Fibroblast of lung (primary cell): ENCODE measurements at regions not wholly inside any gene's neighbourhood (a gene's known extent, or its start where the extent isn't known, plus 50 kb on each side); places are given as distances from the start of the nearest gene placed in this dataset.
A peak's percentile ranks its signal among the peaks of the same experiment; 100 is the strongest.

Experiments
- DNase-seq, 2 donors: peaks; one replicate each; pipeline versions ENCODE4 v3.0.0 to v3.0.0-alpha.2; 2010; ENCODE audit warnings: low read depth in 2 of 2
- H2AFZ ChIP-seq: 2 replicates; pipeline ENCODE4 v1.5.1; 2012; ENCODE audit warnings: low read length, control low read depth, inconsistent platforms
- H3K27ac ChIP-seq: 2 replicates; pipeline ENCODE4 v1.5.1; 2011; ENCODE audit warnings: low read length, control low read depth; ENCODE audit not compliant: insufficient read depth
- H3K27me3 ChIP-seq: 2 replicates; pipeline ENCODE4 v1.5.1; 2011; ENCODE audit warnings: mild to moderate bottlenecking, low read length; ENCODE audit not compliant: control insufficient read depth, insufficient read depth
- H3K36me3 ChIP-seq: 2 replicates; pipeline ENCODE4 v1.5.1; 2011; ENCODE audit warnings: low read length; ENCODE audit not compliant: control insufficient read depth, insufficient read depth
- H3K4me1 ChIP-seq: 2 replicates; pipeline ENCODE4 v1.5.1; 2011; ENCODE audit warnings: low read length; ENCODE audit not compliant: control insufficient read depth, insufficient read depth; ENCODE audit errors: extremely low read depth
- H3K4me2 ChIP-seq: 2 replicates; pipeline ENCODE4 v1.5.1; 2011; ENCODE audit warnings: low read length, control low read depth; ENCODE audit not compliant: insufficient read depth; ENCODE audit errors: extremely low read depth
- H3K4me3 ChIP-seq, 4 experiments: fragments of 200-600 bp in 1 of 4; sonication (generic) in 1 of 4; replicated peaks in 1 of 4; 2 replicates each; pipeline ENCODE4 v1.5.1; 2011 to 2016; ENCODE audit warnings: low read length in 4 of 4, low read depth in 3 of 4, mild to moderate bottlenecking in 3 of 4, control low read depth in 2 of 4, inconsistent platforms in 1 of 4, mixed read lengths in 1 of 4; ENCODE audit not compliant: insufficient read depth in 1 of 4; ENCODE audit errors: control extremely low read depth in 1 of 4
- H3K79me2 ChIP-seq: 2 replicates; pipeline ENCODE4 v1.5.1; 2012; ENCODE audit warnings: mild to moderate bottlenecking, low read length, inconsistent platforms; ENCODE audit not compliant: control insufficient read depth, insufficient read depth
- H3K9ac ChIP-seq: 2 replicates; pipeline ENCODE4 v1.5.1; 2011; ENCODE audit warnings: mild to moderate bottlenecking, low read length, control low read depth; ENCODE audit not compliant: insufficient read depth
- H3K9me3 ChIP-seq: 2 replicates; pipeline ENCODE4 v1.5.1; 2012; ENCODE audit warnings: low read depth, low read length; ENCODE audit not compliant: control insufficient read depth, insufficient read depth
- H4K20me1 ChIP-seq: 2 replicates; pipeline ENCODE4 v1.5.1; 2011; ENCODE audit warnings: low read length; ENCODE audit not compliant: control insufficient read depth, insufficient read depth; ENCODE audit errors: extremely low read depth
- EZH2 ChIP-seq: IDR thresholded peaks from 2 replicates; pipeline ENCODE4 v1.5.1; 2012; ENCODE audit warnings: low read length, control low read depth, mild to moderate bottlenecking; ENCODE audit errors: missing control alignments
- TF ChIP-seq, protein P1 (sequence below), 2 donors: IDR thresholded peaks in 1 of 2; conservative IDR thresholded peaks in 1 of 2; 1 replicate in 1 of 2; 2 replicates in 1 of 2; pipeline ENCODE4 v1.5.1; 2011 to 2012; ENCODE audit warnings: low read length in 2 of 2, control low read depth in 1 of 2, inconsistent platforms in 1 of 2, low read depth in 1 of 2, mild to moderate bottlenecking in 1 of 2

DNA sequence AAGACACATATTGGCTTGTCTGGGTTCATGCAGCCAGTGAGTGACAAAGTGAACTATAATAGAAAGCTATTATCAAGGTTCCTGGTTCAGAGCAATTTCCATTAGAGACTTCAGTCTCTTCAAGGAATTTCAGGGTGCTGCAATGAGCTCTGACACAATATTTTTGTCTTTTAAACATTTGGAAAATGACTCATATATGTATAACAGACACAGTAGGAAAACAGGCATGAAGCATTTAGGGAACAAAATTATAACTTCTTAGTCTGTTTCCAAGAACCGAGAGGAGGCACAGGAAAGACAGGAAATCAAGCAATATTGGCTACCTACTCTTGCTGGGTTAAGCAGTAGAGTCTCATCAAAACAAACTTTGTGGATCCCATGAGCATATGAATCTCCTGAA is 170.4 kb downstream of the PTPRC start:
- Histone ChIP-seq H3K4me1 (no peaks in the 10 kb centered on the region), H3K9ac (no peak overlapping the region), H3K4me3 (no peak overlapping the region), H3K79me2 (no peaks in the 10 kb centered on the region), H3K4me2 (no peak overlapping the region), H3K27ac (no peak overlapping the region), H3K27me3 (no peaks in the 10 kb centered on the region), H2AFZ (peak overlapping the region; percentile 15), H3K36me3 (no peaks in the 10 kb centered on the region), H4K20me1 (no peaks in the 10 kb centered on the region), H3K9me3 (no peaks in the 10 kb centered on the region)
- TF ChIP-seq EZH2: no peak
- TF ChIP-seq, protein P1, sequence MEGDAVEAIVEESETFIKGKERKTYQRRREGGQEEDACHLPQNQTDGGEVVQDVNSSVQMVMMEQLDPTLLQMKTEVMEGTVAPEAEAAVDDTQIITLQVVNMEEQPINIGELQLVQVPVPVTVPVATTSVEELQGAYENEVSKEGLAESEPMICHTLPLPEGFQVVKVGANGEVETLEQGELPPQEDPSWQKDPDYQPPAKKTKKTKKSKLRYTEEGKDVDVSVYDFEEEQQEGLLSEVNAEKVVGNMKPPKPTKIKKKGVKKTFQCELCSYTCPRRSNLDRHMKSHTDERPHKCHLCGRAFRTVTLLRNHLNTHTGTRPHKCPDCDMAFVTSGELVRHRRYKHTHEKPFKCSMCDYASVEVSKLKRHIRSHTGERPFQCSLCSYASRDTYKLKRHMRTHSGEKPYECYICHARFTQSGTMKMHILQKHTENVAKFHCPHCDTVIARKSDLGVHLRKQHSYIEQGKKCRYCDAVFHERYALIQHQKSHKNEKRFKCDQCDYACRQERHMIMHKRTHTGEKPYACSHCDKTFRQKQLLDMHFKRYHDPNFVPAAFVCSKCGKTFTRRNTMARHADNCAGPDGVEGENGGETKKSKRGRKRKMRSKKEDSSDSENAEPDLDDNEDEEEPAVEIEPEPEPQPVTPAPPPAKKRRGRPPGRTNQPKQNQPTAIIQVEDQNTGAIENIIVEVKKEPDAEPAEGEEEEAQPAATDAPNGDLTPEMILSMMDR (conservative IDR thresholded peaks at IDR 0.05 in 1 of 2, IDR thresholded peaks at IDR 0.05 in 1 of 2; ENCODE audit: low read depth in 1 of 2, low read length in 2 of 2): no peak
- peak; percentile 15 to 57 for DNase-seq

DNA sequence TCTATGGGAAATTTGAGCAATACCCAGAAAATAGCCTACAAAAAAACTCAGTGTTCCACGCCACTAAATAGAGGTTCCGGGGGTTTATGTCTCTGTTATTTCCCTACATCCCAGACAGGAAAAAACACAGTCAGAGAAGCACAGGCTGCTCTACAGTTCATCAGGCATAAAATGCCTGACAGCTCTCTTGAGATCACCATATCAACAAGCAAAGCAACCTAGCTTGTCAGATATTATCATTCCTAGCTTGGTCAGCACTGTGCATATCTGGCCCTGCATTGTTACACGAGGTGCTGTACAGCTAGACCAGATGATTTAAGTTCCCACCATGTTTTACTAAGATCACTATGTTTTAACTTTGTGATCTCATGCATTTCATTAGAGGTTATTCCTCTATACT is 172.6 kb downstream of the PTPRC start:
- no peaks in the 10 kb centered on the region for H3K9me3 ChIP-seq
- no peak overlapping the region for H3K4me2 ChIP-seq
- H2AFZ ChIP-seq: no peak overlapping the region
- no peak overlapping the region for H3K27ac ChIP-seq
- TF ChIP-seq EZH2: no peak
- TF ChIP-seq, protein P1 (conservative IDR thresholded peaks at IDR 0.05 in 1 of 2, IDR thresholded peaks at IDR 0.05 in 1 of 2; ENCODE audit: low read depth in 1 of 2, low read length in 2 of 2): no peak
- H3K9ac ChIP-seq: no peak overlapping the region
- no peaks in the 10 kb centered on the region for H3K4me1 ChIP-seq
- no peaks in the 10 kb centered on the region for H3K27me3 ChIP-seq
- no peak overlapping the region for H3K4me3 ChIP-seq
- no peak for DNase-seq
- no peaks in the 10 kb centered on the region for H3K79me2 ChIP-seq
- no peaks in the 10 kb centered on the region for H3K36me3 ChIP-seq
- no peaks in the 10 kb centered on the region for H4K20me1 ChIP-seq

DNA sequence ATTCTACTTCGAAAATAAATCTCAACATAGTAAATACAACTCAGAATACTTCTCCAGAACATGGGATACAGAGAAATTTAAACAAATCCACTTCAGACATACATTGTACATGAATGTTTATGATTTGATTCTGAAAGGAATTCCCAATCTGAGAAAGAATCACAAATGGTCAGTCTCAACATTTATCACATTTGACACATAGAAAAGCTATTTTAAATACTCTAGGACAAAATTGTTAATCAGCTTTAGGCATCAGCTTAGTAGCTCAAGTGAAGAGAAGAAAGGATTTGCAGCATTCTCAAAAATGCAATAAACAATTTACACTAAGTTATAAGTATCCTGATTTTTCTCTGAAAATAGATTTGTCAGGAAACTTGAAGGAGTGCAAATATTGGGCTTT is 184.8 kb downstream of the PTPRC start:
- peak in 1 of 2 donors; percentile 34 for DNase-seq

More for the DNA sequence above, 184.8 kb downstream of the PTPRC start:
- Histone ChIP-seq H3K9ac (no peak overlapping the region), H3K4me3 (no peak overlapping the region), H3K79me2 (no peaks in the 10 kb centered on the region), H3K4me2 (no peak overlapping the region), H2AFZ (no peak overlapping the region), H3K4me1 (no peaks in the 10 kb centered on the region), H3K36me3 (no peaks in the 10 kb centered on the region), H3K27me3 (no peaks in the 10 kb centered on the region), H3K27ac (no peak overlapping the region), H3K9me3 (no peaks in the 10 kb centered on the region), H4K20me1 (no peaks in the 10 kb centered on the region)
- TF ChIP-seq EZH2: no peak
- TF ChIP-seq, protein P1 (conservative IDR thresholded peaks at IDR 0.05 in 1 of 2, IDR thresholded peaks at IDR 0.05 in 1 of 2; ENCODE audit: low read depth in 1 of 2, low read length in 2 of 2): no peak
